NCI-H748 (cell line): ENCODE measurements at regions not wholly inside any gene's neighbourhood (a gene's known extent, or its start where the extent isn't known, plus 50 kb on each side); places are given as distances from the start of the nearest gene placed in this dataset.
"Not testable (repeated sequence)": the region's sequence is repeated elsewhere in the genome, so short reads cannot be mapped to it uniquely, and the experiment has no call there.

ENCODE experiments used
- DNase-seq: peaks from one replicate; lab custom pipeline; 2025; ENCODE audit not compliant: unreplicated experiment; lab: John Stamatoyannopoulos, UW

GRCh38 chrX:127782904-127783303, 269.3 kb downstream of the ACTRT1 start:
- no peak for DNase-seq

- no peak for DNase-seq
Observed at GRCh38 chrX:127764674-127765073, 287.5 kb downstream of the ACTRT1 start.

- no peak for DNase-seq
Observed at GRCh38 chrX:127762663-127763062, 289.5 kb downstream of the ACTRT1 start.

- DNase-seq, result peak; percentile 37
Observed at GRCh38 chrX:127732709-127733108, 319.5 kb downstream of the ACTRT1 start.

GRCh38 chrX:127726227-127726626, 326.0 kb downstream of the ACTRT1 start:
- no peak for DNase-seq

GRCh38 chrX:127708155-127708554, 344.0 kb downstream of the ACTRT1 start:
- peak; percentile 28 for DNase-seq

- DNase-seq, result no peak
Observed at GRCh38 chrX:127702527-127702926, 349.7 kb downstream of the ACTRT1 start.

GRCh38 chrX:127662942-127663341, 389.3 kb downstream of the ACTRT1 start:
- not testable (repeated sequence) for DNase-seq

GRCh38 chrX:127649011-127649410, 403.2 kb downstream of the ACTRT1 start:
- DNase-seq, result no peak

- no peak for DNase-seq
Observed at GRCh38 chrX:127621780-127622179, 430.4 kb downstream of the ACTRT1 start.

- DNase-seq, result no peak
Observed at GRCh38 chrX:127606590-127606989, 445.6 kb downstream of the ACTRT1 start.

GRCh38 chrX:127596882-127597281, 455.3 kb downstream of the ACTRT1 start:
- no peak for DNase-seq

- peak; percentile 8 for DNase-seq
Observed at GRCh38 chrX:127578395-127578794, 473.8 kb downstream of the ACTRT1 start.

- DNase-seq, result no peak
Observed at GRCh38 chrX:127577884-127578283, 474.3 kb downstream of the ACTRT1 start.

GRCh38 chrX:127574829-127575228, 477.4 kb downstream of the ACTRT1 start:
- no peak for DNase-seq

GRCh38 chrX:127572471-127572870, 479.7 kb downstream of the ACTRT1 start:
- no peak for DNase-seq

- no peak for DNase-seq
Observed at GRCh38 chrX:127571834-127572233, 480.4 kb downstream of the ACTRT1 start.

GRCh38 chrX:127570276-127570675, 481.9 kb downstream of the ACTRT1 start:
- DNase-seq, result peak; percentile 9

- no peak for DNase-seq
Observed at GRCh38 chrX:127568691-127569090, 483.5 kb downstream of the ACTRT1 start.

GRCh38 chrX:127558811-127559210, 493.4 kb downstream of the ACTRT1 start:
- no peak for DNase-seq

- DNase-seq, result no peak
Observed at GRCh38 chrX:127552571-127552970, 499.6 kb downstream of the ACTRT1 start.

- no peak for DNase-seq
Observed at GRCh38 chrX:127519323-127519722, 532.9 kb downstream of the ACTRT1 start.

- DNase-seq, result no peak
Observed at GRCh38 chrX:127490000-127490399, 562.2 kb downstream of the ACTRT1 start.

- no peak for DNase-seq
Observed at GRCh38 chrX:127466211-127466610, 586.0 kb downstream of the ACTRT1 start.
